Stimulated activated CD4-positive, alpha-beta T cell treated with anti-CD3 and anti-CD28 coated beads, Interleukin-4, amount 100 ng/mL, for 4 hours (primary cell): ENCODE measurements at regions not wholly inside any gene's neighbourhood (a gene's known extent, or its start where the extent isn't known, plus 50 kb on each side); places are given as distances from the start of the nearest gene placed in this dataset.
"Not testable (repeated sequence)": the region's sequence is repeated elsewhere in the genome, so short reads cannot be mapped to it uniquely, and the experiment has no call there.

Experiments
- DNase-seq, 2 experiments: peaks; one replicate each; pipeline ENCODE4 v3.0.0-alpha.2; 2020

- no peak for DNase-seq
Measured at GRCh38 chr7:32680259-32681173, 185.2 kb downstream of the AVL9 start.

- DNase-seq, result no peak
Measured at GRCh38 chr7:32679192-32679591, 183.9 kb downstream of the AVL9 start.

GRCh38 chr7:32677593-32677992 lies 182.3 kb downstream of the AVL9 start:
- no peak for DNase-seq

- no peak for DNase-seq
Measured at GRCh38 chr7:32676249-32676941, 181.1 kb downstream of the AVL9 start.

- DNase-seq, result no peak
Measured at GRCh38 chr7:32673275-32673983, 178.1 kb downstream of the AVL9 start.

- DNase-seq, result no peak
Measured at GRCh38 chr7:32670110-32671025, 175.1 kb downstream of the AVL9 start.

GRCh38 chr7:32669173-32669870 lies 174.0 kb downstream of the AVL9 start:
- DNase-seq, result not testable (repeated sequence)

- not testable (repeated sequence) for DNase-seq
Measured at GRCh38 chr7:32668387-32669097, 173.3 kb downstream of the AVL9 start.

GRCh38 chr7:32667586-32667985 lies 172.3 kb downstream of the AVL9 start:
- DNase-seq, result not testable (repeated sequence)

- DNase-seq, result not testable (repeated sequence)
Measured at GRCh38 chr7:32663805-32664211, 168.5 kb downstream of the AVL9 start.

- DNase-seq, result not testable (repeated sequence)
Measured at GRCh38 chr7:32662509-32662908, 167.2 kb downstream of the AVL9 start.

GRCh38 chr7:32661929-32662328 lies 166.6 kb downstream of the AVL9 start:
- DNase-seq, result no peak

GRCh38 chr7:32661501-32661900 lies 166.2 kb downstream of the AVL9 start:
- DNase-seq, result no peak

GRCh38 chr7:32660936-32661335 lies 165.6 kb downstream of the AVL9 start:
- no peak for DNase-seq

GRCh38 chr7:32659853-32660252 lies 164.6 kb downstream of the AVL9 start:
- DNase-seq, result no peak

GRCh38 chr7:32658467-32658869 lies 163.2 kb downstream of the AVL9 start:
- no peak for DNase-seq

- no peak for DNase-seq
Measured at GRCh38 chr7:32658034-32658433, 162.7 kb downstream of the AVL9 start.

GRCh38 chr7:32654549-32654948 lies 159.3 kb downstream of the AVL9 start:
- DNase-seq, result not testable (repeated sequence)

GRCh38 chr7:32650356-32650755 lies 155.1 kb downstream of the AVL9 start:
- DNase-seq, result not testable (repeated sequence)

- no peak for DNase-seq
Measured at GRCh38 chr7:32648408-32649156, 153.3 kb downstream of the AVL9 start.
